WTC11 (cell line): ENCODE measurements at regions not wholly inside any gene's neighbourhood (a gene's known extent, or its start where the extent isn't known, plus 50 kb on each side); places are given as distances from the start of the nearest gene placed in this dataset.

ENCODE experiments used
- ATAC-seq: fragments of 200-7000 bp; cut with Tn5 transposase; 2 replicates; pipeline ENCODE4 v1.10.0; 2021; ENCODE audit warnings: mild to moderate bottlenecking, moderate library complexity
- CTCF ChIA-PET: fragments of 300-600 bp; sonication (Branson Sonifier 250); formaldehyde crosslinking; loops from one replicate; lab custom pipeline; 2021; ENCODE audit warnings: antibody characterized with exemption; lab: Charles Lee
- POLR2A ChIA-PET: fragments of 350-600 bp; sonication (Branson Sonifier 250); formaldehyde crosslinking; loops from one replicate; lab custom pipeline; 2021; ENCODE audit warnings: antibody characterized with exemption; lab: Charles Lee
- DNase-seq: peaks from one replicate; pipeline ENCODE4 v3.0.0; 2021; ENCODE audit warnings: low spot score
- H3K27ac Mint-ChIP-seq: 2 replicates; pipeline ENCODE4 v1.8.0; 2021; ENCODE audit warnings: mixed read lengths
- H3K27me3 Mint-ChIP-seq: 2 replicates; pipeline ENCODE4 v1.8.0; 2021; ENCODE audit warnings: low read depth, mild to moderate bottlenecking, moderate library complexity, mixed read lengths
- H3K36me3 Mint-ChIP-seq: 2 replicates; pipeline ENCODE4 v1.8.0; 2021; ENCODE audit warnings: mixed read lengths
- H3K4me1 Mint-ChIP-seq: 2 replicates; pipeline ENCODE4 v1.8.0; 2022; ENCODE audit warnings: mixed read lengths
- H3K4me3 Mint-ChIP-seq: 2 replicates; pipeline ENCODE4 v1.8.0; 2021; ENCODE audit warnings: mild to moderate bottlenecking, moderate library complexity, mixed read lengths
- H3K9me3 Mint-ChIP-seq: 2 replicates; pipeline ENCODE4 v1.8.0; 2021; ENCODE audit warnings: mixed read lengths
- ESRRA ChIP-seq: sonication (generic); formaldehyde crosslinking; IDR thresholded peaks from 2 replicates; pipeline ENCODE4 v1.8.1; 2022; ENCODE audit warnings: mild to moderate bottlenecking, missing genetic modification reagents, borderline replicate concordance
- FOXP1 ChIP-seq: sonication (generic); formaldehyde crosslinking; IDR thresholded peaks from 2 replicates; pipeline ENCODE4 v1.8.0; 2022; ENCODE audit warnings: missing genetic modification reagents, mild to moderate bottlenecking, moderate library complexity, borderline replicate concordance
- JAZF1 ChIP-seq: fragments of 250-450 bp; sonication (Bioruptor Pico); IDR thresholded peaks from 2 replicates; pipeline ENCODE4 v1.9.0; 2021; ENCODE audit warnings: moderate library complexity, mild to moderate bottlenecking, inconsistent platforms
- MYBL2 ChIP-seq: sonication (generic); formaldehyde crosslinking; IDR thresholded peaks from 2 replicates; pipeline ENCODE4 v1.8.1; 2023; ENCODE audit warnings: mild to moderate bottlenecking, moderate library complexity, missing genetic modification reagents
- NFE2L1 ChIP-seq: sonication (generic); formaldehyde crosslinking; IDR thresholded peaks from 2 replicates; pipeline ENCODE4 v1.8.1; 2023; ENCODE audit warnings: missing genetic modification reagents
- NR2C2 ChIP-seq: sonication (generic); formaldehyde crosslinking; IDR thresholded peaks from 2 replicates; pipeline ENCODE4 v1.8.0; 2022; ENCODE audit warnings: mild to moderate bottlenecking, missing genetic modification reagents
- ZNF138 ChIP-seq: sonication (generic); formaldehyde crosslinking; conservative IDR thresholded peaks from 2 replicates; pipeline ENCODE4 v1.8.1; 2022; ENCODE audit warnings: mild to moderate bottlenecking, moderate library complexity, missing genetic modification reagents
- ZNF263 ChIP-seq: sonication (generic); formaldehyde crosslinking; IDR thresholded peaks from 2 replicates; pipeline ENCODE4 v1.8.1; 2022; ENCODE audit warnings: low read depth, mild to moderate bottlenecking, moderate library complexity, missing genetic modification reagents
- ZNF416 ChIP-seq: fragments of 250-450 bp; sonication (Bioruptor Pico); IDR thresholded peaks from 2 replicates; pipeline ENCODE4 v1.9.0; 2021; ENCODE audit warnings: mild to moderate bottlenecking, inconsistent platforms
- TF ChIP-seq, protein P1 (sequence below): sonication (generic); formaldehyde crosslinking; IDR thresholded peaks from 2 replicates; pipeline ENCODE4 v1.8.1; 2022; ENCODE audit warnings: mild to moderate bottlenecking, missing genetic modification reagents, moderate library complexity, borderline replicate concordance
- TF ChIP-seq, protein P2 (sequence below): sonication (generic); formaldehyde crosslinking; IDR thresholded peaks from 2 replicates; pipeline ENCODE4 v1.8.0; 2022; ENCODE audit warnings: mild to moderate bottlenecking, missing genetic modification reagents
- TF ChIP-seq, protein P3 (sequence below): sonication (generic); formaldehyde crosslinking; IDR thresholded peaks from 2 replicates; pipeline ENCODE4 v1.8.1; 2023; ENCODE audit warnings: mild to moderate bottlenecking, missing genetic modification reagents, moderate library complexity
- TF ChIP-seq, protein P4 (sequence below): sonication (generic); formaldehyde crosslinking; IDR thresholded peaks from 2 replicates; pipeline ENCODE4 v1.8.1; 2022; ENCODE audit warnings: low read depth, mild to moderate bottlenecking, moderate library complexity, missing genetic modification reagents, borderline replicate concordance
- TF ChIP-seq, protein P5 (sequence below): fragments of 250-450 bp; sonication (Bioruptor Pico); IDR thresholded peaks from 2 replicates; pipeline ENCODE4 v1.9.0; 2021; ENCODE audit warnings: mild to moderate bottlenecking
- TF ChIP-seq, protein P6 (sequence below): fragments of 200-600 bp; IDR thresholded peaks from 2 replicates; pipeline ENCODE4 v1.8.0; 2022; ENCODE audit warnings: antibody characterized with exemption
- TF ChIP-seq, protein P7 (sequence below): sonication (generic); formaldehyde crosslinking; IDR thresholded peaks from 2 replicates; pipeline ENCODE4 v1.8.1; 2023; ENCODE audit warnings: mild to moderate bottlenecking, missing genetic modification reagents, borderline replicate concordance

DNA sequence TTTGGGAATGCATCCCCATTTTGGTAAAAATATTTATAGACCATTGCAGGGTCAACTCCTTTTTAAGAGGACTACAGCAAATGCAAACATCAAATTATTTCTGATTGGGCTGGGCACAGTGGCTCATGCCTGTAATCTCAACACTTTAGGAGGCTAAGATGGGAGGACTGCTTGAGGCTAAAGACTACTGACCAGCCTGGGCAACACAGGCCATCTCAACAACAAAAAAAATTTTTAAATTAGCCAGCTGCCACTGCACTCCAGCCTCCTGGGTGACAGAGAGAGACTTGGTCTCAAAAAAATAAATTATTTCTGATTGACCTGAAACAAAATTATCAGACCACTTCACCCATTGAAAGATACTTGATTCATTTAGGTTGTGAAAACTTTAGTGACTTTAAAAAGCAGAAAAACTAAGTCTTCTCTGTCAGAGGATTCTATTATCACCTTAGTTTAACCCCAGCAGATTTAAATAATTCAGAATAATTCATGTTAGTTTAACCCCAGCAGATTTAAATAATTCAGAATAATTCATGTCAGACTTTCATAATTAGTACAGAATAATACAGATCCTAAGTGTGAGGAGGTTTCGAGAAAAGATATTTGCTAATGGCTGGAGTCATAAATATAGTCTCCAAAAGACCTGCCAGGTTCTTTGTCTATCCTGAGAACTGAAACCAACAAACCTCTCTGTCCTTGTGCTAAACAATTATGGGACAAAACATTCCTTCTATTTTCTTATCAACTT is 183.6 kb upstream of the STT3B start (continued):
- TF ChIP-seq, protein P1, sequence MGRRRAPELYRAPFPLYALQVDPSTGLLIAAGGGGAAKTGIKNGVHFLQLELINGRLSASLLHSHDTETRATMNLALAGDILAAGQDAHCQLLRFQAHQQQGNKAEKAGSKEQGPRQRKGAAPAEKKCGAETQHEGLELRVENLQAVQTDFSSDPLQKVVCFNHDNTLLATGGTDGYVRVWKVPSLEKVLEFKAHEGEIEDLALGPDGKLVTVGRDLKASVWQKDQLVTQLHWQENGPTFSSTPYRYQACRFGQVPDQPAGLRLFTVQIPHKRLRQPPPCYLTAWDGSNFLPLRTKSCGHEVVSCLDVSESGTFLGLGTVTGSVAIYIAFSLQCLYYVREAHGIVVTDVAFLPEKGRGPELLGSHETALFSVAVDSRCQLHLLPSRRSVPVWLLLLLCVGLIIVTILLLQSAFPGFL (CRISPR knock-in tag) = no peak
- TF ChIP-seq, protein P2, sequence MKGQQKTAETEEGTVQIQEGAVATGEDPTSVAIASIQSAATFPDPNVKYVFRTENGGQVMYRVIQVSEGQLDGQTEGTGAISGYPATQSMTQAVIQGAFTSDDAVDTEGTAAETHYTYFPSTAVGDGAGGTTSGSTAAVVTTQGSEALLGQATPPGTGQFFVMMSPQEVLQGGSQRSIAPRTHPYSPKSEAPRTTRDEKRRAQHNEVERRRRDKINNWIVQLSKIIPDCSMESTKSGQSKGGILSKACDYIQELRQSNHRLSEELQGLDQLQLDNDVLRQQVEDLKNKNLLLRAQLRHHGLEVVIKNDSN = no peak
- no peak for TF ChIP-seq FOXP1 (CRISPR knock-in tag)

DNA sequence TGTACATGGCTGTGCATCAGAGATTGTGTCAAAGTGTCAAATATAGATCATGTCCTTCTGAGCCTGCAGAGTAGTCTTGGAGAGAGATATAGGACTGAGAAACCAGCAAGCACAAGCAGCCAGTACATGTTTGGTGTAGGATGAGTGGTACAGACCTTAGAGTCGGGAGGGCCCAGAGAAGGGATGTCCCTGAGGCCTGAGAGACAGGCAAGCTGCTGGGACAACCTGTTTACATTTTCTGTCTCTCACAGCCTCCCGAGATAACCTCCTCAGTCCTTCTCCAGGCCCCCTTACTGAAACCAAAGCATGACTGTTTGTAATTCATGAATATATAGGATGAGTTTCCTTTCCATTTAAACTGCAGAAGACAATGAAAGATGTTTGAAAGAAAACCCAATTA is 182.4 kb upstream of the STT3B start:
- Mint-ChIP-seq H3K9me3 (peaks cover 11% of the 10 kb centered on the region), H3K27me3 (no peaks in the 10 kb centered on the region), H3K36me3 (peaks cover 5% of the 10 kb centered on the region), H3K4me3 (no peak overlapping the region), H3K27ac (no peak overlapping the region), H3K4me1 (peaks cover 22% of the 10 kb centered on the region)
- ChIA-PET CTCF (no interaction called here), POLR2A (no interaction called here)
- no peak for TF ChIP-seq MYBL2
- DNase-seq = no peak
- peak; percentile 71 for ATAC-seq

DNA sequence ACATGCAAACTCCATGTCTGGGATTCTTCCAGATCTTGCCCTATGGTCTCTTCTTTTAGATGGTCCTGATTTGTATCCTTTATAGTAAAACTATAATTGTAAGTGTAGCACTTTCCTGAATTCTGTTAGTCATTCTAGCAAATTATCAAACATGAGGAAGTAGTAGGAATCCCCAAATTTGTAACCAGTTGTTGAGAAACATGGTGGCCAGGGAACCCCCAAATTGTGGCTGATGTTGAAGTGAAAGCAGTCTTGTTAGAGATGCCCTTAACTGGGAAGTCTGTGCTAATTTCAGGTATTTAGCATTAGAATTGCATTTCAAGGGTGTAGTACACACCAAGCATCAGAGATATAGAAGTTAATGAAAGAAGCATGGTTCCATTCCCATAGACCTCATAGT is 180.4 kb upstream of the STT3B start:
- POLR2A ChIA-PET = no interaction called here
- Mint-ChIP-seq H3K27ac (no peak overlapping the region), H3K9me3 (peaks cover 11% of the 10 kb centered on the region), H3K36me3 (peaks cover 6% of the 10 kb centered on the region; the same call in 1 of the 2 replicates), H3K27me3 (no peaks in the 10 kb centered on the region), H3K4me3 (no peak overlapping the region), H3K4me1 (peaks cover 14% of the 10 kb centered on the region)
- CTCF ChIA-PET = no interaction called here
- DNase-seq (no peak), ATAC-seq (no peak)
- TF ChIP-seq ESRRA (CRISPR knock-in tag) (no peak), ZNF416 (no peak), NR2C2 (CRISPR knock-in tag) (no peak), JAZF1 (no peak), NFE2L1 (CRISPR knock-in tag) (no peak), ZNF138 (CRISPR knock-in tag) (no peak), ZNF263 (CRISPR knock-in tag) (no peak)
- TF ChIP-seq, protein P3, sequence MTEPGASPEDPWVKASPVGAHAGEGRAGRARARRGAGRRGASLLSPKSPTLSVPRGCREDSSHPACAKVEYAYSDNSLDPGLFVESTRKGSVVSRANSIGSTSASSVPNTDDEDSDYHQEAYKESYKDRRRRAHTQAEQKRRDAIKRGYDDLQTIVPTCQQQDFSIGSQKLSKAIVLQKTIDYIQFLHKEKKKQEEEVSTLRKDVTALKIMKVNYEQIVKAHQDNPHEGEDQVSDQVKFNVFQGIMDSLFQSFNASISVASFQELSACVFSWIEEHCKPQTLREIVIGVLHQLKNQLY = no peak
- TF ChIP-seq, protein P4, sequence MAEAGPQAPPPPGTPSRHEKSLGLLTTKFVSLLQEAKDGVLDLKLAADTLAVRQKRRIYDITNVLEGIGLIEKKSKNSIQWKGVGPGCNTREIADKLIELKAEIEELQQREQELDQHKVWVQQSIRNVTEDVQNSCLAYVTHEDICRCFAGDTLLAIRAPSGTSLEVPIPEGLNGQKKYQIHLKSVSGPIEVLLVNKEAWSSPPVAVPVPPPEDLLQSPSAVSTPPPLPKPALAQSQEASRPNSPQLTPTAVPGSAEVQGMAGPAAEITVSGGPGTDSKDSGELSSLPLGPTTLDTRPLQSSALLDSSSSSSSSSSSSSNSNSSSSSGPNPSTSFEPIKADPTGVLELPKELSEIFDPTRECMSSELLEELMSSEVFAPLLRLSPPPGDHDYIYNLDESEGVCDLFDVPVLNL (CRISPR knock-in tag) = no peak
- TF ChIP-seq, protein P5, sequence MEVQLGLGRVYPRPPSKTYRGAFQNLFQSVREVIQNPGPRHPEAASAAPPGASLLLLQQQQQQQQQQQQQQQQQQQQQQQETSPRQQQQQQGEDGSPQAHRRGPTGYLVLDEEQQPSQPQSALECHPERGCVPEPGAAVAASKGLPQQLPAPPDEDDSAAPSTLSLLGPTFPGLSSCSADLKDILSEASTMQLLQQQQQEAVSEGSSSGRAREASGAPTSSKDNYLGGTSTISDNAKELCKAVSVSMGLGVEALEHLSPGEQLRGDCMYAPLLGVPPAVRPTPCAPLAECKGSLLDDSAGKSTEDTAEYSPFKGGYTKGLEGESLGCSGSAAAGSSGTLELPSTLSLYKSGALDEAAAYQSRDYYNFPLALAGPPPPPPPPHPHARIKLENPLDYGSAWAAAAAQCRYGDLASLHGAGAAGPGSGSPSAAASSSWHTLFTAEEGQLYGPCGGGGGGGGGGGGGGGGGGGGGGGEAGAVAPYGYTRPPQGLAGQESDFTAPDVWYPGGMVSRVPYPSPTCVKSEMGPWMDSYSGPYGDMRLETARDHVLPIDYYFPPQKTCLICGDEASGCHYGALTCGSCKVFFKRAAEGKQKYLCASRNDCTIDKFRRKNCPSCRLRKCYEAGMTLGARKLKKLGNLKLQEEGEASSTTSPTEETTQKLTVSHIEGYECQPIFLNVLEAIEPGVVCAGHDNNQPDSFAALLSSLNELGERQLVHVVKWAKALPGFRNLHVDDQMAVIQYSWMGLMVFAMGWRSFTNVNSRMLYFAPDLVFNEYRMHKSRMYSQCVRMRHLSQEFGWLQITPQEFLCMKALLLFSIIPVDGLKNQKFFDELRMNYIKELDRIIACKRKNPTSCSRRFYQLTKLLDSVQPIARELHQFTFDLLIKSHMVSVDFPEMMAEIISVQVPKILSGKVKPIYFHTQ (CRISPR knock-in tag) = no peak
- TF ChIP-seq, protein P6, sequence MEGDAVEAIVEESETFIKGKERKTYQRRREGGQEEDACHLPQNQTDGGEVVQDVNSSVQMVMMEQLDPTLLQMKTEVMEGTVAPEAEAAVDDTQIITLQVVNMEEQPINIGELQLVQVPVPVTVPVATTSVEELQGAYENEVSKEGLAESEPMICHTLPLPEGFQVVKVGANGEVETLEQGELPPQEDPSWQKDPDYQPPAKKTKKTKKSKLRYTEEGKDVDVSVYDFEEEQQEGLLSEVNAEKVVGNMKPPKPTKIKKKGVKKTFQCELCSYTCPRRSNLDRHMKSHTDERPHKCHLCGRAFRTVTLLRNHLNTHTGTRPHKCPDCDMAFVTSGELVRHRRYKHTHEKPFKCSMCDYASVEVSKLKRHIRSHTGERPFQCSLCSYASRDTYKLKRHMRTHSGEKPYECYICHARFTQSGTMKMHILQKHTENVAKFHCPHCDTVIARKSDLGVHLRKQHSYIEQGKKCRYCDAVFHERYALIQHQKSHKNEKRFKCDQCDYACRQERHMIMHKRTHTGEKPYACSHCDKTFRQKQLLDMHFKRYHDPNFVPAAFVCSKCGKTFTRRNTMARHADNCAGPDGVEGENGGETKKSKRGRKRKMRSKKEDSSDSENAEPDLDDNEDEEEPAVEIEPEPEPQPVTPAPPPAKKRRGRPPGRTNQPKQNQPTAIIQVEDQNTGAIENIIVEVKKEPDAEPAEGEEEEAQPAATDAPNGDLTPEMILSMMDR = no peak
- TF ChIP-seq, protein P7, sequence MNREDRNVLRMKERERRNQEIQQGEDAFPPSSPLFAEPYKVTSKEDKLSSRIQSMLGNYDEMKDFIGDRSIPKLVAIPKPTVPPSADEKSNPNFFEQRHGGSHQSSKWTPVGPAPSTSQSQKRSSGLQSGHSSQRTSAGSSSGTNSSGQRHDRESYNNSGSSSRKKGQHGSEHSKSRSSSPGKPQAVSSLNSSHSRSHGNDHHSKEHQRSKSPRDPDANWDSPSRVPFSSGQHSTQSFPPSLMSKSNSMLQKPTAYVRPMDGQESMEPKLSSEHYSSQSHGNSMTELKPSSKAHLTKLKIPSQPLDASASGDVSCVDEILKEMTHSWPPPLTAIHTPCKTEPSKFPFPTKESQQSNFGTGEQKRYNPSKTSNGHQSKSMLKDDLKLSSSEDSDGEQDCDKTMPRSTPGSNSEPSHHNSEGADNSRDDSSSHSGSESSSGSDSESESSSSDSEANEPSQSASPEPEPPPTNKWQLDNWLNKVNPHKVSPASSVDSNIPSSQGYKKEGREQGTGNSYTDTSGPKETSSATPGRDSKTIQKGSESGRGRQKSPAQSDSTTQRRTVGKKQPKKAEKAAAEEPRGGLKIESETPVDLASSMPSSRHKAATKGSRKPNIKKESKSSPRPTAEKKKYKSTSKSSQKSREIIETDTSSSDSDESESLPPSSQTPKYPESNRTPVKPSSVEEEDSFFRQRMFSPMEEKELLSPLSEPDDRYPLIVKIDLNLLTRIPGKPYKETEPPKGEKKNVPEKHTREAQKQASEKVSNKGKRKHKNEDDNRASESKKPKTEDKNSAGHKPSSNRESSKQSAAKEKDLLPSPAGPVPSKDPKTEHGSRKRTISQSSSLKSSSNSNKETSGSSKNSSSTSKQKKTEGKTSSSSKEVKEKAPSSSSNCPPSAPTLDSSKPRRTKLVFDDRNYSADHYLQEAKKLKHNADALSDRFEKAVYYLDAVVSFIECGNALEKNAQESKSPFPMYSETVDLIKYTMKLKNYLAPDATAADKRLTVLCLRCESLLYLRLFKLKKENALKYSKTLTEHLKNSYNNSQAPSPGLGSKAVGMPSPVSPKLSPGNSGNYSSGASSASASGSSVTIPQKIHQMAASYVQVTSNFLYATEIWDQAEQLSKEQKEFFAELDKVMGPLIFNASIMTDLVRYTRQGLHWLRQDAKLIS (CRISPR knock-in tag) = no peak
- TF ChIP-seq, protein P2 = no peak
